Renal cortical epithelial cell (primary cell): ENCODE measurements at regions not wholly inside any gene's neighbourhood (a gene's known extent, or its start where the extent isn't known, plus 50 kb on each side); places are given as distances from the start of the nearest gene placed in this dataset.
"Not testable (repeated sequence)": the region's sequence is repeated elsewhere in the genome, so short reads cannot be mapped to it uniquely, and the experiment has no call there.

Experiments used
- DNase-seq: peaks from one replicate; pipeline ENCODE4 v3.0.0-alpha.2; 2011; ENCODE audit warnings: low read depth

- no peak for DNase-seq
Measured at GRCh38 chr14:106327234-106327633, 800.9 kb downstream of the TMEM121 start.

DNA sequence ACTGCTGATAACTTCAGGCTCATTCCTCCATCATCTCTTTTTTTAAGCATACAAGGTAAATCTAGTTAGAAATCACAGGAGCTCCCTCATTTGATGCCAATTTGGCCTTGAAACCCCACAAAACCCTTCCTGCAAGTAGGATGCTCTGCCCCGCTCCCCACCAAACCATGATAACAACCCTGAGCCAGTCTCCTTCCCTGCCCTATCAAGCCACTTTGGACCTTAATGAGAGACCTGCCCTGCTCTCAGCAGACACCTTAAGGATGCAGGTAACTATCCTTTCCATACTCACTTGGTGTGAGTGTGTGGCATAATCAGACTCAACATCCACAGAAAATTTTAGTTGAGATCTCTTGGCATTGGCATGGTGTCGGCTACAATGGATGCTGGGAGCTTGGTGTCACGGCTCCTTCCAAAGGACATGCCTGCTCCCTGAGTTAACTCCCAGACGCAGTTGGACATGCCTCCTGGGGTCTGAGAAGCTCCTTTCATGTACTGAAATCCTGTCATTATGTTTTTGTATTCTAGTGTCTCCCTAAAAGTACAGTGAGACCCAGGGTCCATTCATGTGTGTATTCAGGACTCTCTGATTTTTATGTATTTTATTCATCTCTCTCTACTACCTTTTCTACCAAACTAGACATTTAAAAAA, 801.4 kb downstream of the TMEM121 start:
- DNase-seq = not testable (repeated sequence)

DNA sequence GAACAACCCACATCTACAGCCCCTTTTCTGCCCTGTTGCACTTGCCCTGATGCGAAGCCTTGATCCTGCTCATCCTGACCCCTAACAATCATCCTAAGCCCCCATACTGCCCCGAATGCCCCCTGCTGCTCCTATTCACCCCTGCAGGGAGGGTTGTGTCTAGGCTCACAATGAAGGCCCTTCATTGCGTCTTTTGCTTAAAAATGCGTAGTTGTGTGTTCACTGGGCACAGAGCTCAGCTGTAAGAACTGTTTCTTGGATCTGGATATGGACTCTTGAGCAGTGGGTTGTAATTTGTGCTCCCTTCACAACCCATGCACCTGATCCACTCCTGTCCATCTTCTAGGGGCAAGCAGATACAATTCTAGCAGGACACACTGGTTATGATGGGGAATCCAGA, 802.9 kb downstream of the TMEM121 start:
- DNase-seq = not testable (repeated sequence)

DNA sequence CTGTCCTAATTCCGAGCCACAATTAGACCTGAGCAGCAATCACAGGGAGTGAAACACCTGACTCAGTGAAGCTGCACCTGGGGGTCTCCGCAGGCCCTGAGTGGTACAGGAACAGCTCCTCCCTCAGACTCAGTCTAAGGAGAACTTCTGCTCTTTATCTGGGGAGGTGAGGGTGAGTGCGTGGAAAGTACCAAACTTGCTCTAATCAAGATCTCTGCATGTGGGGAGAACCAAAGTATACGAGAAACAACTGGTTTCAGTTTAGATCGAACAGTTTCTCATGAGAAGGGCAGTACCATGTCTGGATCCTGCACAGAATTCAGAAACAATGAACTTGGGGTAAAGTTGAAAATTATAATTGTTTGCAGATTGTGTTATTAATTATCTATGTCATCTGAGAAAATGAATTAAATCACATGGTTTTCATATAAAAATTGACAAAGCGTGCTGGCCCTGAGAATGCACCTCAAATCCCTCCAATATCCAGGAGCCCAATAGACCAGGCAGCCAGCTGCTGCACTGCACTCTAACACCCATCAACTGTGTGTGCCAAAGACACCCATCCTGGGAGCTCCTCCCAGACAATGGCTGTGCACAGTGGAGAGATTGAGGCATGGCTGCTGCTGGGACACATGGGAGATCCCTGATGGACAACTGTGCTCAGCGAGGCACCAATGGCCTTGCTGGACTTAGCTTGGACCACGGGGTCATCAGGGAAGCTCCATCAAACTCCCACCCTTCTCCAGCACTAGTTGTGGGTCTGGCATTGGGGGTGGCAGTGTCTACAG, 803.8 kb downstream of the TMEM121 start:
- not testable (repeated sequence) for DNase-seq

- not testable (repeated sequence) for DNase-seq
Measured at GRCh38 chr14:106334428-106335109, 808.2 kb downstream of the TMEM121 start.

GRCh38 chr14:106335110-106335429, 808.7 kb downstream of the TMEM121 start:
- DNase-seq = not testable (repeated sequence)

GRCh38 chr14:106338775-106339174, 812.4 kb downstream of the TMEM121 start:
- not testable (repeated sequence) for DNase-seq

DNA sequence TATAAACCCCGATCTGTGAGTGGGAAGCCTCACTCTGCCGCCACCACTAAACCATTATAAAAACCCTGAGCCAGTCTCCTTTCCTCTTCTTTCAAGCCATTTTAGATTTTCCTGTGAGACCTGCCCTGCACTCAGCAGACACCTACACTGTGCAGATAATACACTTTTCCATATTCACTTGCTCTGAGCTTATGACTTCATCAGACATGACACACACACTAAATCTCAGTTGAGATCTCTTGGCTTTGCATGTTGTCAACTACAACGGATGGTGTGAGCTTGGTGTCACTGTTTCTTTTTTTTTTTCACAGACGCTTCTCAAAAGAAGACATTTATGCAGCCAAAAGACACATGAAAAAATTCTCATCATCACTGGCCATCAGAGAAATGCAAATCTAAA, 814.3 kb downstream of the TMEM121 start:
- DNase-seq = not testable (repeated sequence)

DNA sequence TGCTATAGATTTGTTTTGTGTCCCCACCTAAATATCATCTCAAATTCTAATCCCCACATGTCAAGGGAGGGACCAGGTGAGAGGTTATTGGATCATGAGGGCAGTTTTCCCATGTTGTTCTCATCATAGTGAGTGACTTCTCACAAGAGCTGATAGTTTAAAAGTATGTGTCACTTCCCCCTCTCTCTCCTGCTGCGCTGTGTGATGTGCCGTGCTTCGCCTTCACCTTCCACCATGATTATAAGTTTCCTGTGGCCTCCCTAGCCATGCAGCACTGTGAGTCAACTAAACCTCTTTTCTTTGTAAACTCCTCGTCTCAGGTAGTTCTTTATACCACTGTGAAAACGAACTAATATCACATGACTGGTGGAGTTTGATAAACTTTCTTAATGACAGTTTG, 814.8 kb downstream of the TMEM121 start:
- not testable (repeated sequence) for DNase-seq

DNA sequence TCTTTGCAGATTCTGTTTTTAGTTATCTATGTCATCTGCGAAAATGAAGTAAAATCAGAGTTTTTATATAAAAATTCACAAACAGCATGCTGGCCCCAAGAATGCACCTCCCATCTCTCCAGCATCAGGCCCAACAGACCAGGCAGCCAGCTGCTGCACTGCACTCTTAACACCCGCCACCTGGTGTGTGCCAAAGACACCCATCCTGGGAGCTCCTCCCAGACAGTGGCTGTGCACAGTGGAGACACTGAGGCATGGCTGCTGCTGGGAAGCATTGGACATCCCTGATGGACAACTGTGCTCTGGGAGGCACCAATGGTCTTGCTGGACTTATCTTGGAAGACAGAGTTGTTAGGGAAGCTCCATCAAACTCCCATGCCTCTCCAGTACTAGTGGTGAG, 817.2 kb downstream of the TMEM121 start:
- DNase-seq = no peak

DNA sequence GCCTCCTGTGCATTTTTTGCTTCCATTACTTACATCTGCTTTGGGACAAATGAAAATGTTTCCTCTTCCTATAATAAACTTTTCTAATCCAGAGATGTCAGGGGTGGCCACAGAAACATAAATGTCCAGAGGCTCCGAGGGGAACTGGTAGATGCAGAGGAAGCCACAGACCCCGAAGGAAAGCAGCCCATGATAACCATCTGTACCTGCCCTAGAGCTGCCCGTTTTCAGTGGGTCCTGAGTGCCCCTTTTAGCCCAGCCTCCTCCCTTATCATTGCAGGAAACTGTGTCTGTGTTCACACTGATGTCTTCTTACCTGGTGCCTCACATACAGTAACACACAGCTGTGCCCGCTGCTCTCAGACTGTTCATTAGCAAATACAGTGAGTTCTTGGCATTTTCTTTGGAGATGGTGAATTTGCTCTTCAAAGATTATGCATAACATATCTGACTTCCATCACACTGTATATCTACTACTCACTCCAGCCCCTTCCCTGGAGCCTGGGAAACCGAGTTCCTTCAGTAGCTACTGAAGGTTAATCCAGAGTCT, 817.8 kb downstream of the TMEM121 start:
- not testable (repeated sequence) for DNase-seq

- not testable (repeated sequence) for DNase-seq
Measured at GRCh38 chr14:106344791-106345479, 818.6 kb downstream of the TMEM121 start.

- DNase-seq = no peak
Measured at GRCh38 chr14:106346084-106346483, 819.7 kb downstream of the TMEM121 start.

DNA sequence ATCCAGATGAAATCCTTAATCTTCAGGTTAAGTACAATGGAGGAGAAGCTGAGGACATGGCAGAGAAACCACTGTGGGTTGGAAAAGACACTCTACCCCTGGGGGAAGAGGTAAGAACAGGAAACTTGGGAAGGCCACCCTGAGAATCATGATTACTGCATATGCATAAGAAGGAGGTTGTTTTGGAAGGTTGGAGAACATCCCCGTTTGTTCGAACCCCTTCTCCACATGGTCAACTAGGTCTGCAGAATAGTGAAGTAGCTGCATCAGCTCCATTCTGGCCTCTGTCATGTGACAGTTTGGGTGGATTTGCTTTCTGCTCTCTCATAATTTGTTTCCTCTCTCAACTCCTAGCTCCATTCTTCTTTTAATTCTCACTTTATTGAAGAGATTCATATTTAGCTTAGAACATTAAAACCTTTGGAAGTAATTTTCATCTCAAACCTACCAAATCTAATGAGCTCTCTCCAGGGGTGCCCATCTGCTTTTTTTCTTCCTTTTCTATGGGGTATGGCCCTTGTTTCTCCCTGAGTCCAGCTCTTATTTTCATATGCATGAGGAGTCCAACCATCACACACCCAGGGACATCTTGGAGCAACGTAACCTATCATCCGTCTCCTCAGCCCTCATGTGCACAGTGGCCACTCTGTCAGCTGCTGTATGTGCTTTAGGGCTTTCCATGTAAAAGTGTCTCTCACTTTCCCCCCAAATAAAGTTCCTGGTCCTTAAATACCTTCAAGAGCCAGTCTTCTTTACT, 820.3 kb downstream of the TMEM121 start:
- DNase-seq = no peak

- DNase-seq = no peak
Measured at GRCh38 chr14:106347291-106347778, 821.0 kb downstream of the TMEM121 start.

- no peak for DNase-seq
Measured at GRCh38 chr14:106347890-106348755, 821.7 kb downstream of the TMEM121 start.

DNA sequence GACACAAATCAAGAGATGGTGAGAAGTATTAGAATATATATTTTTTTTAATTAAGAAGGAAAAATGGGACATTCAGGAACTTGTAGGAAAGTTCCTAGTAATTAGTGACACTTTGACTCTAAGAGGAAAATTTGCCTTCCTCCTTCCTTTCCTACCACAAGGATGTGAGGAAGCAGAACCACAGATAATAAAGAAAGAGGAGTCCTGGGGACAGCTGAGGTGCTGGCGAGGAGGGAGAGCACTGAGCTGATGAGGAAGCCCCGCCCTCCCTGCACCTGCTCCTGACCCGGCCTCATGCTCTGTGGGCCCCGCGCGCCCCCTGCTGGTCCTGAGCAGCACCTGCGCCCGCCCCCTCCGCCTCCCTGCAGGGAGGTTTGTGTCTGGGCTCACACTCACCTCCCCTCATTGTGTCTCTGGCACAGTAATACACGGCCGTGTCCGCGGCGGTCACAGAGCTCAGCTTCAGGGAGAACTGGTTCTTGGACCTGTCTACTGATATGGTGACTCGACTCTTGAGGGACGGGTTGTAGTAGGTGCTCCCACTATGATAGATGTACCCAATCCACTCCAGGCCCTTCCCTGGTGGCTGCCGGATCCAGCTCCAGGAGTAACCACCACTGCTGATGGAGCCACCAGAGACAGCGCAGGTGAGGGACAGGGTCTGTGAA, 822.6 kb downstream of the TMEM121 start:
- not testable (repeated sequence) for DNase-seq

- not testable (repeated sequence) for DNase-seq
Measured at GRCh38 chr14:106349678-106350457, 823.5 kb downstream of the TMEM121 start.
